ENCODE measurements at regions not wholly inside any gene's neighbourhood (a gene's known extent, or its start where the extent isn't known, plus 50 kb on each side); places are given as distances from the start of the nearest gene placed in this dataset.

- TF ChIP-seq, protein P1, sequence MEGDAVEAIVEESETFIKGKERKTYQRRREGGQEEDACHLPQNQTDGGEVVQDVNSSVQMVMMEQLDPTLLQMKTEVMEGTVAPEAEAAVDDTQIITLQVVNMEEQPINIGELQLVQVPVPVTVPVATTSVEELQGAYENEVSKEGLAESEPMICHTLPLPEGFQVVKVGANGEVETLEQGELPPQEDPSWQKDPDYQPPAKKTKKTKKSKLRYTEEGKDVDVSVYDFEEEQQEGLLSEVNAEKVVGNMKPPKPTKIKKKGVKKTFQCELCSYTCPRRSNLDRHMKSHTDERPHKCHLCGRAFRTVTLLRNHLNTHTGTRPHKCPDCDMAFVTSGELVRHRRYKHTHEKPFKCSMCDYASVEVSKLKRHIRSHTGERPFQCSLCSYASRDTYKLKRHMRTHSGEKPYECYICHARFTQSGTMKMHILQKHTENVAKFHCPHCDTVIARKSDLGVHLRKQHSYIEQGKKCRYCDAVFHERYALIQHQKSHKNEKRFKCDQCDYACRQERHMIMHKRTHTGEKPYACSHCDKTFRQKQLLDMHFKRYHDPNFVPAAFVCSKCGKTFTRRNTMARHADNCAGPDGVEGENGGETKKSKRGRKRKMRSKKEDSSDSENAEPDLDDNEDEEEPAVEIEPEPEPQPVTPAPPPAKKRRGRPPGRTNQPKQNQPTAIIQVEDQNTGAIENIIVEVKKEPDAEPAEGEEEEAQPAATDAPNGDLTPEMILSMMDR (IDR thresholded peaks at IDR 0.05), result no peak
- TF ChIP-seq POLR2A (IDR thresholded peaks at IDR 0.05) (no peak), POLR2AphosphoS5 (IDR thresholded peaks at IDR 0.05) (no peak)
Measured at GRCh38 chr11:69877235-69877634, 58.0 kb upstream of the FGF3 start.

All from breast epithelium (tissue), 3 donors.